Fibroblast of lung (primary cell): ENCODE measurements at regions not wholly inside any gene's neighbourhood (a gene's known extent, or its start where the extent isn't known, plus 50 kb on each side); places are given as distances from the start of the nearest gene placed in this dataset.

Source experiments
- CTCF ChIP-seq, 2 donors: IDR thresholded peaks in 1 of 2; conservative IDR thresholded peaks in 1 of 2; 1 replicate in 1 of 2; 2 replicates in 1 of 2; pipeline ENCODE4 v1.5.1; 2011 to 2012; ENCODE audit warnings: low read length in 2 of 2, control low read depth in 1 of 2, inconsistent platforms in 1 of 2, low read depth in 1 of 2, mild to moderate bottlenecking in 1 of 2
- EZH2 ChIP-seq: IDR thresholded peaks from 2 replicates; pipeline ENCODE4 v1.5.1; 2012; ENCODE audit warnings: low read length, control low read depth, mild to moderate bottlenecking; ENCODE audit errors: missing control alignments

- TF ChIP-seq CTCF (conservative IDR thresholded peaks at IDR 0.05 in 1 of 2, IDR thresholded peaks at IDR 0.05 in 1 of 2; ENCODE audit: low read depth in 1 of 2, low read length in 2 of 2), result no peak
- no peak for TF ChIP-seq EZH2
Observed at GRCh38 chr11:45409587-45409986, 123.4 kb upstream of the SYT13 start.
